ENCODE measurements at regions not wholly inside any gene's neighbourhood (a gene's known extent, or its start where the extent isn't known, plus 50 kb on each side); places are given as distances from the start of the nearest gene placed in this dataset.

- ATAC-seq (ENCODE audit: low read depth in 2 of 2): no peak
- H3K4me1 ChIP-seq (ENCODE audit: control insufficient read depth, insufficient read depth, low read length, poor library complexity, severe bottlenecking): no peaks in the 10 kb centered on the region
- no peaks in the 10 kb centered on the region for H3K9me3 ChIP-seq (ENCODE audit: control insufficient read depth in 2 of 2, low read length in 2 of 2)
- no peak overlapping the region for H3K4me3 Mint-ChIP-seq
- H3K4me3 ChIP-seq (ENCODE audit: low read depth, low read length): no peak overlapping the region
- no peak overlapping the region for H3K27ac Mint-ChIP-seq
- no peaks in the 10 kb centered on the region for H3K27me3 Mint-ChIP-seq
- H3K27me3 ChIP-seq (ENCODE audit: control insufficient read depth, insufficient read depth, low read length): no peaks in the 10 kb centered on the region
- H3K36me3 ChIP-seq (ENCODE audit: control insufficient read depth, insufficient read depth, low read length): no peaks in the 10 kb centered on the region
- H3K36me3 Mint-ChIP-seq: no peaks in the 10 kb centered on the region
- DNase-seq: no peak
- H3K4me1 Mint-ChIP-seq: no peaks in the 10 kb centered on the region
- H3K27ac ChIP-seq (ENCODE audit: insufficient read depth, low read length, poor library complexity, severe bottlenecking): no peak overlapping the region
- peaks cover 0 to 10% (median 0%) of the 10 kb centered on the region in 7 donors for H3K9me3 Mint-ChIP-seq
Observed at GRCh38 chr5:128641861-128642260, 103.8 kb upstream of the FBN2 start.

- Mint-ChIP-seq H3K27me3 (no peaks in the 10 kb centered on the region), H3K4me3 (no peak overlapping the region), H3K36me3 (no peaks in the 10 kb centered on the region), H3K9me3 (peaks cover 0 to 10% (median 0%) of the 10 kb centered on the region in 7 donors), H3K4me1 (no peaks in the 10 kb centered on the region), H3K27ac (no peak overlapping the region)
- Histone ChIP-seq H3K27me3 (ENCODE audit: control insufficient read depth, insufficient read depth, low read length) (no peaks in the 10 kb centered on the region), H3K4me3 (ENCODE audit: low read depth, low read length) (no peak overlapping the region), H3K27ac (ENCODE audit: insufficient read depth, low read length, poor library complexity, severe bottlenecking) (no peak overlapping the region), H3K36me3 (ENCODE audit: control insufficient read depth, insufficient read depth, low read length) (no peaks in the 10 kb centered on the region), H3K4me1 (ENCODE audit: control insufficient read depth, insufficient read depth, low read length, poor library complexity, severe bottlenecking) (no peaks in the 10 kb centered on the region), H3K9me3 (ENCODE audit: control insufficient read depth in 2 of 2, low read length in 2 of 2) (no peaks in the 10 kb centered on the region)
- no peak for DNase-seq
- no peak for ATAC-seq (ENCODE audit: low read depth in 2 of 2)
Observed at GRCh38 chr5:128644863-128645262, 106.8 kb upstream of the FBN2 start.

- DNase-seq: no peak
- Mint-ChIP-seq H3K4me3 (no peak overlapping the region), H3K27me3 (no peaks in the 10 kb centered on the region), H3K36me3 (no peaks in the 10 kb centered on the region), H3K4me1 (no peaks in the 10 kb centered on the region), H3K27ac (no peak overlapping the region), H3K9me3 (peaks cover 0 to 7% (median 0%) of the 10 kb centered on the region in 7 donors)
- no peaks in the 10 kb centered on the region for H3K36me3 ChIP-seq (ENCODE audit: control insufficient read depth, insufficient read depth, low read length)
- H3K4me3 ChIP-seq (ENCODE audit: low read depth, low read length): no peak overlapping the region
- H3K9me3 ChIP-seq (ENCODE audit: control insufficient read depth in 2 of 2, low read length in 2 of 2): no peaks in the 10 kb centered on the region
- H3K27ac ChIP-seq (ENCODE audit: insufficient read depth, low read length, poor library complexity, severe bottlenecking): no peak overlapping the region
- no peaks in the 10 kb centered on the region for H3K4me1 ChIP-seq (ENCODE audit: control insufficient read depth, insufficient read depth, low read length, poor library complexity, severe bottlenecking)
- no peaks in the 10 kb centered on the region for H3K27me3 ChIP-seq (ENCODE audit: control insufficient read depth, insufficient read depth, low read length)
- ATAC-seq (ENCODE audit: low read depth in 2 of 2): no peak
Observed at GRCh38 chr5:128645581-128645980, 107.5 kb upstream of the FBN2 start.

- ATAC-seq (ENCODE audit: low read depth in 2 of 2) (no peak), DNase-seq (no peak)
- H3K27me3 ChIP-seq (ENCODE audit: control insufficient read depth, insufficient read depth, low read length): no peaks in the 10 kb centered on the region
- Mint-ChIP-seq H3K36me3 (no peaks in the 10 kb centered on the region), H3K27ac (no peak overlapping the region), H3K4me3 (no peak overlapping the region), H3K4me1 (no peaks in the 10 kb centered on the region), H3K9me3 (peaks cover 0 to 6% (median 0%) of the 10 kb centered on the region in 7 donors), H3K27me3 (no peaks in the 10 kb centered on the region)
- no peak overlapping the region for H3K27ac ChIP-seq (ENCODE audit: insufficient read depth, low read length, poor library complexity, severe bottlenecking)
- H3K9me3 ChIP-seq (ENCODE audit: control insufficient read depth in 2 of 2, low read length in 2 of 2): no peaks in the 10 kb centered on the region
- no peak overlapping the region for H3K4me3 ChIP-seq (ENCODE audit: low read depth, low read length)
- no peaks in the 10 kb centered on the region for H3K36me3 ChIP-seq (ENCODE audit: control insufficient read depth, insufficient read depth, low read length)
- no peaks in the 10 kb centered on the region for H3K4me1 ChIP-seq (ENCODE audit: control insufficient read depth, insufficient read depth, low read length, poor library complexity, severe bottlenecking)
Observed at GRCh38 chr5:128646176-128646575, 108.1 kb upstream of the FBN2 start.

- no peaks in the 10 kb centered on the region for H3K4me1 Mint-ChIP-seq
- Histone ChIP-seq H3K4me3 (ENCODE audit: low read depth, low read length) (no peak overlapping the region), H3K27me3 (ENCODE audit: control insufficient read depth, insufficient read depth, low read length) (no peaks in the 10 kb centered on the region), H3K27ac (ENCODE audit: insufficient read depth, low read length, poor library complexity, severe bottlenecking) (no peak overlapping the region), H3K4me1 (ENCODE audit: control insufficient read depth, insufficient read depth, low read length, poor library complexity, severe bottlenecking) (no peaks in the 10 kb centered on the region), H3K36me3 (ENCODE audit: control insufficient read depth, insufficient read depth, low read length) (no peaks in the 10 kb centered on the region), H3K9me3 (ENCODE audit: control insufficient read depth in 2 of 2, low read length in 2 of 2) (no peaks in the 10 kb centered on the region)
- DNase-seq (no peak), ATAC-seq (ENCODE audit: low read depth in 2 of 2) (no peak)
- H3K9me3 Mint-ChIP-seq: peaks cover 0 to 13% (median 4%) of the 10 kb centered on the region in 7 donors
- H3K4me3 Mint-ChIP-seq: no peak overlapping the region
- no peaks in the 10 kb centered on the region for H3K36me3 Mint-ChIP-seq
- no peaks in the 10 kb centered on the region for H3K27me3 Mint-ChIP-seq
- no peak overlapping the region for H3K27ac Mint-ChIP-seq
Observed at GRCh38 chr5:128649192-128649591, 111.1 kb upstream of the FBN2 start.

- H3K9me3 ChIP-seq (ENCODE audit: control insufficient read depth in 2 of 2, low read length in 2 of 2): no peaks in the 10 kb centered on the region
- H3K27ac Mint-ChIP-seq: no peak overlapping the region
- H3K4me3 ChIP-seq (ENCODE audit: low read depth, low read length): no peak overlapping the region
- DNase-seq (no peak), ATAC-seq (ENCODE audit: low read depth in 2 of 2) (no peak)
- H3K4me1 ChIP-seq (ENCODE audit: control insufficient read depth, insufficient read depth, low read length, poor library complexity, severe bottlenecking): no peaks in the 10 kb centered on the region
- H3K9me3 Mint-ChIP-seq: peaks cover 0 to 6% (median 0%) of the 10 kb centered on the region in 7 donors
- no peaks in the 10 kb centered on the region for H3K36me3 ChIP-seq (ENCODE audit: control insufficient read depth, insufficient read depth, low read length)
- H3K27me3 ChIP-seq (ENCODE audit: control insufficient read depth, insufficient read depth, low read length): no peaks in the 10 kb centered on the region
- no peak overlapping the region for H3K27ac ChIP-seq (ENCODE audit: insufficient read depth, low read length, poor library complexity, severe bottlenecking)
- H3K4me1 Mint-ChIP-seq: no peaks in the 10 kb centered on the region
- H3K27me3 Mint-ChIP-seq: no peaks in the 10 kb centered on the region
- H3K36me3 Mint-ChIP-seq: no peaks in the 10 kb centered on the region
- H3K4me3 Mint-ChIP-seq: no peak overlapping the region
Observed at GRCh38 chr5:128662997-128663396, 125.0 kb upstream of the FBN2 start.

GRCh38 chr5:128665747-128666355 lies 127.8 kb upstream of the FBN2 start:
- no peak for ATAC-seq (ENCODE audit: low read depth in 2 of 2)
- Mint-ChIP-seq H3K27ac (no peak overlapping the region), H3K9me3 (peaks cover 0 to 6% (median 0%) of the 10 kb centered on the region in 7 donors), H3K27me3 (no peaks in the 10 kb centered on the region), H3K4me1 (no peaks in the 10 kb centered on the region), H3K4me3 (no peak overlapping the region), H3K36me3 (no peaks in the 10 kb centered on the region)
- Histone ChIP-seq H3K4me1 (ENCODE audit: control insufficient read depth, insufficient read depth, low read length, poor library complexity, severe bottlenecking) (no peaks in the 10 kb centered on the region), H3K27ac (ENCODE audit: insufficient read depth, low read length, poor library complexity, severe bottlenecking) (no peak overlapping the region), H3K9me3 (ENCODE audit: control insufficient read depth in 2 of 2, low read length in 2 of 2) (no peaks in the 10 kb centered on the region), H3K27me3 (ENCODE audit: control insufficient read depth, insufficient read depth, low read length) (no peaks in the 10 kb centered on the region), H3K4me3 (ENCODE audit: low read depth, low read length) (no peak overlapping the region), H3K36me3 (ENCODE audit: control insufficient read depth, insufficient read depth, low read length) (no peaks in the 10 kb centered on the region)
- no peak for DNase-seq

GRCh38 chr5:128667152-128667551 lies 129.1 kb upstream of the FBN2 start:
- H3K4me1 Mint-ChIP-seq: no peaks in the 10 kb centered on the region
- no peaks in the 10 kb centered on the region for H3K27me3 Mint-ChIP-seq

More at GRCh38 chr5:128667152-128667551, 129.1 kb upstream of the FBN2 start:
- Mint-ChIP-seq H3K4me3 (no peak overlapping the region), H3K36me3 (no peaks in the 10 kb centered on the region), H3K9me3 (peaks cover 0 to 6% (median 0%) of the 10 kb centered on the region in 7 donors), H3K27ac (no peak overlapping the region)
- Histone ChIP-seq H3K4me3 (ENCODE audit: low read depth, low read length) (no peak overlapping the region), H3K27ac (ENCODE audit: insufficient read depth, low read length, poor library complexity, severe bottlenecking) (no peak overlapping the region), H3K27me3 (ENCODE audit: control insufficient read depth, insufficient read depth, low read length) (no peaks in the 10 kb centered on the region), H3K9me3 (ENCODE audit: control insufficient read depth in 2 of 2, low read length in 2 of 2) (no peaks in the 10 kb centered on the region), H3K4me1 (ENCODE audit: control insufficient read depth, insufficient read depth, low read length, poor library complexity, severe bottlenecking) (no peaks in the 10 kb centered on the region), H3K36me3 (ENCODE audit: control insufficient read depth, insufficient read depth, low read length) (no peaks in the 10 kb centered on the region)
- DNase-seq (no peak), ATAC-seq (ENCODE audit: low read depth in 2 of 2) (no peak)

All from CD4-positive, CD25-positive, alpha-beta regulatory T cell (primary cell).